ENCODE measurements at regions not wholly inside any gene's neighbourhood (a gene's known extent, or its start where the extent isn't known, plus 50 kb on each side); places are given as distances from the start of the nearest gene placed in this dataset.

GRCh38 chrX:142688256-142688655 is 337.5 kb upstream of the SPANXN4 start:
- no peak for TF ChIP-seq EZH2 (conservative IDR thresholded peaks at IDR 0.05; ENCODE audit: low read depth, low read length)
- TF ChIP-seq ZNF329 (CRISPR knock-in tag; IDR thresholded peaks at IDR 0.05; ENCODE audit: low read depth): no peak
- TF ChIP-seq POLR2AphosphoS5 (IDR thresholded peaks at IDR 0.05; ENCODE audit: low read depth, low read length): no peak

All from HepG2 (cell line).